H1 (cell line): ENCODE measurements at regions not wholly inside any gene's neighbourhood (a gene's known extent, or its start where the extent isn't known, plus 50 kb on each side); places are given as distances from the start of the nearest gene placed in this dataset.

Source experiments
- CTCF ChIA-PET: fragments of 300-600 bp; sonication (Branson Sonifier 250); formaldehyde crosslinking; loops from one replicate; lab custom pipeline; 2021; ENCODE audit not compliant: partially characterized antibody; lab: Charles Lee
- POLR2A ChIA-PET: fragments of 300-600 bp; sonication (Branson Sonifier 250); formaldehyde crosslinking; loops from one replicate; lab custom pipeline; 2021; ENCODE audit warnings: inconsistent platforms; ENCODE audit not compliant: partially characterized antibody; lab: Charles Lee
- DNase-seq, 2 experiments: peaks; one replicate each; pipeline versions ENCODE4 v3.0.0 to v3.0.0-alpha.2; 2010 to 2022; ENCODE audit warnings: low spot score in 2 of 2, low read depth in 1 of 2, mixed read lengths in 1 of 2
- FAIRE-seq: peaks from 2 replicates; lab custom pipeline; 2011; peaks lifted over from hg19 to GRCh38; lab: Jason Lieb, UNC
- H2AFZ ChIP-seq: 2 replicates; pipeline ENCODE4 v1.8.1; 2012; ENCODE audit warnings: low read length, inconsistent platforms
- H2AK5ac ChIP-seq: 2 replicates; pipeline ENCODE4 v1.6.1; 2013; ENCODE audit warnings: low read depth, low read length
- H2BK120ac ChIP-seq: replicated peaks from 2 replicates; pipeline ENCODE3; 2013; ENCODE audit warnings: low read depth, low read length, inconsistent platforms
- H2BK12ac ChIP-seq: 2 replicates; pipeline ENCODE4 v1.6.1; 2013; ENCODE audit warnings: low read depth, low read length
- H2BK15ac ChIP-seq: 2 replicates; pipeline ENCODE4 v1.6.1; 2013; ENCODE audit warnings: low read length
- H2BK20ac ChIP-seq: 2 replicates; pipeline ENCODE4 v1.6.1; 2013; ENCODE audit warnings: low read length
- H2BK5ac ChIP-seq: 2 replicates; pipeline ENCODE4 v1.6.1; 2013; ENCODE audit warnings: low read depth, low read length
- H3K14ac ChIP-seq: 2 replicates; pipeline ENCODE4 v1.6.1; 2013; ENCODE audit warnings: inconsistent platforms; ENCODE audit not compliant: insufficient read length
- H3K18ac ChIP-seq: 2 replicates; pipeline ENCODE4 v1.6.1; 2013; ENCODE audit warnings: low read length; ENCODE audit errors: extremely low read depth
- H3K23ac ChIP-seq: 2 replicates; pipeline ENCODE4 v1.6.1; 2013; ENCODE audit warnings: inconsistent platforms; ENCODE audit not compliant: insufficient read length
- H3K23me2 ChIP-seq: 2 replicates; pipeline ENCODE4 v1.6.1; 2013; ENCODE audit warnings: low read depth, low read length
- H3K27ac ChIP-seq: 2 replicates; pipeline ENCODE4 v1.6.1; 2011; ENCODE audit warnings: low read depth, low read length, inconsistent platforms
- H3K27me3 ChIP-seq, 4 experiments: replicated peaks in 1 of 4; 1 replicate in 1 of 4; 2 replicates in 3 of 4; pipeline versions ENCODE4 v1.6.1 to v1.8.1; 2011 to 2013; ENCODE audit warnings: low read length in 3 of 4, mild to moderate bottlenecking in 3 of 4, inconsistent platforms in 2 of 4, mixed read lengths in 2 of 4, moderate library complexity in 1 of 4; ENCODE audit not compliant: control insufficient read depth in 3 of 4, insufficient read depth in 3 of 4; ENCODE audit errors: extremely low read depth in 1 of 4
- H3K36me3 ChIP-seq, 4 experiments: 2 replicates each; pipeline versions ENCODE4 v1.6.1 to v1.8.1; 2011 to 2013; ENCODE audit warnings: mild to moderate bottlenecking in 4 of 4, low read length in 3 of 4, moderate library complexity in 2 of 4, control low read depth in 1 of 4, inconsistent platforms in 1 of 4; ENCODE audit not compliant: insufficient read depth in 4 of 4, control insufficient read depth in 2 of 4
- H3K4ac ChIP-seq: replicated peaks from 2 replicates; pipeline ENCODE3; 2013; ENCODE audit warnings: low read length, low read depth, mixed read lengths, inconsistent platforms; ENCODE audit not compliant: insufficient read length
- H3K4me1 ChIP-seq, 4 experiments: replicated peaks in 1 of 4; 1 replicate in 1 of 4; 2 replicates in 3 of 4; pipeline versions ENCODE4 v1.6.1 to v1.8.1; 2011 to 2013; ENCODE audit warnings: low read length in 3 of 4, inconsistent platforms in 2 of 4, mixed read lengths in 1 of 4; ENCODE audit not compliant: insufficient read depth in 4 of 4, control insufficient read depth in 3 of 4
- H3K4me2 ChIP-seq, 2 experiments: 2 replicates each; pipeline versions ENCODE4 v1.6.1 to v1.8.1; 2011 to 2013; ENCODE audit warnings: low read depth in 2 of 2, low read length in 2 of 2, control low read depth in 1 of 2, inconsistent platforms in 1 of 2, mild to moderate bottlenecking in 1 of 2; ENCODE audit not compliant: insufficient read depth in 1 of 2
- H3K4me3 ChIP-seq, 4 experiments: fragments of 200-600, 300-600 bp in 1 of 4; sonication (generic), shearing (Covaris generic), sonication (Bioruptor Twin) in 1 of 4; 2 replicates each; pipeline versions ENCODE4 v1.5.1 to v1.8.1; 2011 to 2016; ENCODE audit warnings: low read length in 4 of 4, low read depth in 3 of 4, control low read depth in 2 of 4, inconsistent platforms in 2 of 4, mild to moderate bottlenecking in 2 of 4, mixed read lengths in 1 of 4, moderate library complexity in 1 of 4; ENCODE audit not compliant: insufficient read depth in 2 of 4; ENCODE audit errors: extremely low read depth in 1 of 4
- H3K56ac ChIP-seq: replicated peaks from 2 replicates; pipeline ENCODE3; 2013; ENCODE audit warnings: low read depth, mild to moderate bottlenecking, mixed read lengths, low read length, inconsistent platforms; ENCODE audit not compliant: insufficient read length
- H3K79me1 ChIP-seq: 2 replicates; pipeline ENCODE4 v1.6.1; 2013; ENCODE audit warnings: low read depth, low read length, control low read depth
- H3K79me2 ChIP-seq, 2 experiments: 2 replicates each; pipeline versions ENCODE4 v1.6.1 to v1.8.1; 2012 to 2013; ENCODE audit warnings: low read length in 2 of 2, mild to moderate bottlenecking in 2 of 2, inconsistent platforms in 1 of 2; ENCODE audit not compliant: insufficient read depth in 2 of 2, control insufficient read depth in 1 of 2
- H3K9ac ChIP-seq, 4 experiments: replicated peaks in 1 of 4; 1 replicate in 1 of 4; 2 replicates in 3 of 4; pipeline versions ENCODE4 v1.6.1 to v1.8.1; 2011 to 2013; ENCODE audit warnings: low read depth in 3 of 4, low read length in 3 of 4, control low read depth in 2 of 4, mild to moderate bottlenecking in 2 of 4, moderate library complexity in 2 of 4, inconsistent platforms in 1 of 4; ENCODE audit errors: extremely low read depth in 1 of 4
- H3K9me3 ChIP-seq, 2 experiments: 2 replicates each; pipeline versions ENCODE4 v1.6.1 to v1.8.1; 2012 to 2013; ENCODE audit warnings: mild to moderate bottlenecking in 2 of 2, moderate library complexity in 2 of 2, control low read depth in 1 of 2, inconsistent platforms in 1 of 2, low read depth in 1 of 2, low read length in 1 of 2, mixed read lengths in 1 of 2; ENCODE audit not compliant: insufficient read depth in 2 of 2
- H4K20me1 ChIP-seq, 2 experiments: replicated peaks in 1 of 2; 2 replicates each; pipeline versions ENCODE3 to v1.8.1; 2011 to 2013; ENCODE audit warnings: inconsistent platforms in 2 of 2, low read length in 2 of 2, mild to moderate bottlenecking in 1 of 2; ENCODE audit not compliant: insufficient read depth in 2 of 2, control insufficient read depth in 1 of 2
- H4K5ac ChIP-seq: 2 replicates; pipeline ENCODE4 v1.6.1; 2013; ENCODE audit warnings: low read length, low read depth, mixed read lengths, inconsistent platforms; ENCODE audit not compliant: insufficient read length
- H4K8ac ChIP-seq: 2 replicates; pipeline ENCODE4 v1.8.0; 2013; ENCODE audit warnings: mild to moderate bottlenecking, moderate library complexity, low read length, inconsistent platforms; ENCODE audit not compliant: insufficient read depth; ENCODE audit errors: extremely low read depth
- H4K91ac ChIP-seq: replicated peaks from 2 replicates; pipeline ENCODE3; 2013; ENCODE audit warnings: low read length, mixed read lengths, inconsistent platforms; ENCODE audit not compliant: insufficient read length
- CTCF ChIP-seq, 3 experiments: IDR thresholded peaks; 1 replicate in 2 of 3; 2 replicates in 1 of 3; pipeline versions ENCODE4 v1.5.1 to v1.6.1; 2011; ENCODE audit warnings: low read length in 3 of 3, mild to moderate bottlenecking in 3 of 3, inconsistent platforms in 2 of 3, low read depth in 1 of 3, moderate library complexity in 1 of 3; ENCODE audit not compliant: insufficient read depth in 1 of 3; ENCODE audit errors: control extremely low read depth in 1 of 3
- KDM4A ChIP-seq: IDR thresholded peaks from one replicate; pipeline ENCODE4 v1.7.1; 2012; ENCODE audit warnings: low read depth, mild to moderate bottlenecking, moderate library complexity, low read length, inconsistent platforms; ENCODE audit not compliant: severe bottlenecking
- POLR2AphosphoS5 ChIP-seq: IDR thresholded peaks from 2 replicates; pipeline ENCODE4 v1.6.1; 2011; ENCODE audit warnings: low read depth, low read length
- RAD21 ChIP-seq, 2 experiments: IDR thresholded peaks in 1 of 2; conservative IDR thresholded peaks in 1 of 2; 2 replicates each; pipeline ENCODE4 v1.6.1; 2011; ENCODE audit warnings: low read depth in 2 of 2, low read length in 2 of 2, improper control_type of control experiment in 1 of 2, inconsistent platforms in 1 of 2, mild to moderate bottlenecking in 1 of 2, moderate library complexity in 1 of 2
- SRF ChIP-seq: IDR thresholded peaks from 2 replicates; pipeline ENCODE4 v1.6.1; 2011; ENCODE audit warnings: mild to moderate bottlenecking, low read depth, low read length, moderate library complexity
- TAF7 ChIP-seq: optimal IDR thresholded peaks from 2 replicates; pipeline ENCODE3; 2011; ENCODE audit warnings: low read depth, mild to moderate bottlenecking, inconsistent platforms, low read length, moderate library complexity, borderline replicate concordance
- YY1 ChIP-seq: IDR thresholded peaks from 2 replicates; pipeline ENCODE4 v1.6.1; 2011; ENCODE audit warnings: low read depth, mild to moderate bottlenecking, low read length
- WGBS, 2 experiments: shearing (Covaris generic) in 1 of 2; methylation state at CpG; one replicate each; pipeline versions ENCODE4 v1.1.6 to v1.1.7; 2013 to 2015; ENCODE audit warnings: low lambda C conversion rate in 2 of 2, mixed read lengths in 2 of 2, inconsistent platforms in 1 of 2, low coverage in 1 of 2, missing lambda C conversion rate in 1 of 2; ENCODE audit not compliant: insufficient replicate concordance in 2 of 2, insufficient coverage in 1 of 2, insufficient read length in 1 of 2; ENCODE audit errors: extremely low coverage in 1 of 2, missing lambda C conversion rate in 1 of 2; 5-methylcytosine and 5-hydroxymethylcytosine counted together

GRCh38 chr5:118593003-118593328 lies 395.4 kb downstream of the DTWD2 start:
- Histone ChIP-seq H3K27me3 (no peaks in the 10 kb centered on the region), H2BK15ac (no peak overlapping the region), H4K91ac (no peak overlapping the region), H3K4ac (no peak overlapping the region)
- 0 out of 2 replicates have a peak, but pooled peaks have one; percentile 31 for TF ChIP-seq YY1
- TF ChIP-seq POLR2AphosphoS5: no peak
- TF ChIP-seq SRF: no peak
- peak in 1 of 3 experiments; percentile 30; a peak in 1 of 4 replicates for TF ChIP-seq CTCF (IDR thresholded peaks at IDR 0.05; ENCODE audit: control extremely low read depth in 1 of 3, insufficient read depth in 1 of 3, low read depth in 1 of 3, low read length in 3 of 3)
- TF ChIP-seq TAF7: no peak
- peak; percentile 13 to 29; a peak in 2 of 4 replicates for TF ChIP-seq RAD21 (IDR thresholded peaks at IDR 0.05 in 1 of 2, conservative IDR thresholded peaks at IDR 0.05 in 1 of 2; ENCODE audit: low read depth in 2 of 2, low read length in 2 of 2)
- no peak for TF ChIP-seq KDM4A
- TF ChIP-seq, all 59 proteins: peak for 3
- ChIA-PET CTCF (interaction anchor here (0.6 to 1.4 kb wide), 6 partner anchors 16 to 1759 kb away, joined by 3 to 5 read pairs (median 4); no protein-coding TSS in a partner anchor), POLR2A (no interaction called here)
- H3K79me2 ChIP-seq: no peaks in the 10 kb centered on the region
- H4K20me1 ChIP-seq: no peaks in the 10 kb centered on the region
- H3K4me1 ChIP-seq: no peaks in the 10 kb centered on the region
- H2BK5ac ChIP-seq: no peak overlapping the region
- peak overlapping the region; percentile 47; the same call in 1 of the 2 replicates for H2AFZ ChIP-seq
- no peak for FAIRE-seq
- H3K9ac ChIP-seq: no peak overlapping the region; a peak in 1 of 7 replicates
- no peak for DNase-seq
- H3K79me1 ChIP-seq: no peaks in the 10 kb centered on the region
- no peak overlapping the region for H3K56ac ChIP-seq
- H2BK12ac ChIP-seq: no peak overlapping the region
- H2BK20ac ChIP-seq: no peak overlapping the region
- no peak overlapping the region for H4K8ac ChIP-seq
- no peaks in the 10 kb centered on the region for H3K9me3 ChIP-seq
- no peaks in the 10 kb centered on the region for H3K23me2 ChIP-seq
- H3K27ac ChIP-seq: no peak overlapping the region
- no peak overlapping the region for H3K4me3 ChIP-seq
- no peak overlapping the region for H3K23ac ChIP-seq
- H3K4me2 ChIP-seq: no peak overlapping the region
- H3K18ac ChIP-seq: no peak overlapping the region
- H2AK5ac ChIP-seq: no peak overlapping the region
- H2BK120ac ChIP-seq: no peak overlapping the region
- WGBS, 2 experiments: 88% methylated on average over 1 of the region's 1 CpG; no CpG with 5 or more reads in 1 of the 2 experiments
- no peaks in the 10 kb centered on the region for H3K36me3 ChIP-seq
- H3K14ac ChIP-seq: no peak overlapping the region
- no peak overlapping the region for H4K5ac ChIP-seq
